Naive thymus-derived CD8-positive, alpha-beta T cell (primary cell): ENCODE measurements at regions not wholly inside any gene's neighbourhood (a gene's known extent, or its start where the extent isn't known, plus 50 kb on each side); places are given as distances from the start of the nearest gene placed in this dataset.

ENCODE experiments used
- ATAC-seq, 2 donors: fragments of 150-1000 bp; cut with Tn5 transposase in 1 of 2; sonication (Bioruptor Pico), chemical (Tn5 transposase) in 1 of 2; 1 replicate in 1 of 2; 2 replicates in 1 of 2; pipeline ENCODE4 v1.10.0; 2021; ENCODE audit warnings: mild to moderate bottlenecking in 2 of 2, moderate library complexity in 2 of 2
- POLR2A ChIA-PET: fragments of 350-600 bp; sonication (Branson Sonifier 250); formaldehyde crosslinking; loops from one replicate; lab custom pipeline; 2021; ENCODE audit warnings: antibody characterized with exemption; lab: Charles Lee
- DNase-seq, 10 donors: peaks; one replicate each; pipeline versions ENCODE4 v3.0.0 to v3.0.0-alpha.2; 2020 to 2022
- H3K27ac Mint-ChIP-seq, 10 donors: one replicate each; pipeline ENCODE4 v1.8.0; 2020 to 2022; ENCODE audit warnings: mild to moderate bottlenecking in 10 of 10, mixed read lengths in 10 of 10, moderate library complexity in 4 of 10, inconsistent platforms in 1 of 10
- H3K27me3 Mint-ChIP-seq, 5 donors: one replicate each; pipeline ENCODE4 v1.8.0; 2021 to 2022; ENCODE audit warnings: mixed read lengths in 5 of 5
- H3K36me3 Mint-ChIP-seq, 3 donors: one replicate each; pipeline ENCODE4 v1.8.0; 2020 to 2022; ENCODE audit warnings: mixed read lengths in 3 of 3, mild to moderate bottlenecking in 2 of 3, inconsistent platforms in 1 of 3
- H3K4me1 Mint-ChIP-seq, 4 donors: one replicate each; pipeline ENCODE4 v1.8.0; 2021 to 2022; ENCODE audit warnings: mixed read lengths in 4 of 4
- H3K4me3 Mint-ChIP-seq, 10 donors: one replicate each; pipeline ENCODE4 v1.8.0; 2020 to 2022; ENCODE audit warnings: mild to moderate bottlenecking in 10 of 10, mixed read lengths in 10 of 10, moderate library complexity in 6 of 10, inconsistent platforms in 1 of 10
- H3K9me3 Mint-ChIP-seq, 9 donors: one replicate each; pipeline ENCODE4 v1.8.0; 2020 to 2022; ENCODE audit warnings: mixed read lengths in 9 of 9, mild to moderate bottlenecking in 3 of 9, inconsistent platforms in 1 of 9, moderate library complexity in 1 of 9

DNA sequence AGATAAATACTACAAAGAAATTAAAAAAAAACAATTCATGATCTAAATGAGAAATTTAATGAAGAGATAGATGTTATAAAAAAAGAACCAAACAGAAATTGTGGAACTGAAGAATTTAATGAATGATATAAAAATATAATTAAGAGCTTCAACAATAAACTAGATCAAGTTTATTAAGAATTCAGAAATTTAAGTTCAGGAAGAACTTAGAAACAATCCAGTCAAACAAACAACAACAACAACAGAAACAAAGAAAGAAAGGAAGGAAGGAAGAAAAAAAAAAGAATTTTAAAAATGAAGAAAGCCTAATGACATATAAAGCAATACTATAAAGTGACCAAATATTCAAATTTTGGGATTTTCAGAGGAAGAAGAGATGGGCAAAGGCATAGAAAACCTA, 157.3 kb upstream of the FOXN2 start:
- no peak overlapping the region for H3K27ac Mint-ChIP-seq
- ATAC-seq, result no peak
- POLR2A ChIA-PET, result no interaction called here
- peaks cover 0 to 9% (median 1%) of the 10 kb centered on the region in 5 donors for H3K27me3 Mint-ChIP-seq
- H3K4me3 Mint-ChIP-seq, result no peak overlapping the region
- peaks cover 9 to 42% (median 27%) of the 10 kb centered on the region in 9 donors for H3K9me3 Mint-ChIP-seq
- peaks cover 0 to 2% (median 0%) of the 10 kb centered on the region in 4 donors for H3K4me1 Mint-ChIP-seq
- peaks cover 0 to 25% (median 15%) of the 10 kb centered on the region in 3 donors for H3K36me3 Mint-ChIP-seq
- no peak for DNase-seq

- ATAC-seq, result no peak
- H3K27ac Mint-ChIP-seq, result no peak overlapping the region
- H3K36me3 Mint-ChIP-seq, result peaks cover 0 to 29% (median 16%) of the 10 kb centered on the region in 3 donors
- no peak for DNase-seq
- peaks cover 0 to 8% (median under 1%) of the 10 kb centered on the region in 5 donors for H3K27me3 Mint-ChIP-seq
- POLR2A ChIA-PET, result no interaction called here
- H3K4me1 Mint-ChIP-seq, result peaks cover 0 to 2% (median 0%) of the 10 kb centered on the region in 4 donors
- H3K4me3 Mint-ChIP-seq, result no peak overlapping the region
- H3K9me3 Mint-ChIP-seq, result peaks cover 9 to 42% (median 24%) of the 10 kb centered on the region in 9 donors
These were observed 152.9 kb upstream of the FOXN2 start for GRCh38 chr2:48161628-48162027.

DNA sequence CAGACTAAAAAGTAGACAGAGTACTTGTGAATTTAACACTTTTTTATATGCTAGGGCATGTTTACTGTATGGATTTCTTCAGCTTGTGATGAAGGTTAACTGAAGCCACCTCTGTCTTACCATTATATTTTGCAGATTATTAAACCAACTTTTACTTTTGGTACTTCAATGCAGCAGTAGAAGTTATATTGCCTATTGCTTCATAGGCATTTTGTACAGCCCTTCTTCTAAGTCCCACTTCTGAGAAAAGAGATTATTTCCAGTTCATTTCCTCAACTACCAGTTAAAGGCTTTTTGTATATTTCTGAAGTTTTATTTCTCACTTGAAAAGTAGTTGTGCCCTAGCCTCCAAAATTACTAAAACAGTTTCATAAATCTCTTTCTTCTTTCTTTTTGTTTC, 151.7 kb upstream of the FOXN2 start:
- peaks cover 0 to 5% (median 1%) of the 10 kb centered on the region in 5 donors for H3K27me3 Mint-ChIP-seq
- no peak overlapping the region for H3K4me3 Mint-ChIP-seq
- peaks cover 3 to 22% (median 17%) of the 10 kb centered on the region in 3 donors for H3K36me3 Mint-ChIP-seq
- DNase-seq (no peak), ATAC-seq (no peak)
- POLR2A ChIA-PET, result no interaction called here
- H3K27ac Mint-ChIP-seq, result no peak overlapping the region
- H3K9me3 Mint-ChIP-seq, result peaks cover 6 to 42% (median 25%) of the 10 kb centered on the region in 9 donors
- H3K4me1 Mint-ChIP-seq, result peaks cover 0 to 2% (median 0%) of the 10 kb centered on the region in 4 donors

DNA sequence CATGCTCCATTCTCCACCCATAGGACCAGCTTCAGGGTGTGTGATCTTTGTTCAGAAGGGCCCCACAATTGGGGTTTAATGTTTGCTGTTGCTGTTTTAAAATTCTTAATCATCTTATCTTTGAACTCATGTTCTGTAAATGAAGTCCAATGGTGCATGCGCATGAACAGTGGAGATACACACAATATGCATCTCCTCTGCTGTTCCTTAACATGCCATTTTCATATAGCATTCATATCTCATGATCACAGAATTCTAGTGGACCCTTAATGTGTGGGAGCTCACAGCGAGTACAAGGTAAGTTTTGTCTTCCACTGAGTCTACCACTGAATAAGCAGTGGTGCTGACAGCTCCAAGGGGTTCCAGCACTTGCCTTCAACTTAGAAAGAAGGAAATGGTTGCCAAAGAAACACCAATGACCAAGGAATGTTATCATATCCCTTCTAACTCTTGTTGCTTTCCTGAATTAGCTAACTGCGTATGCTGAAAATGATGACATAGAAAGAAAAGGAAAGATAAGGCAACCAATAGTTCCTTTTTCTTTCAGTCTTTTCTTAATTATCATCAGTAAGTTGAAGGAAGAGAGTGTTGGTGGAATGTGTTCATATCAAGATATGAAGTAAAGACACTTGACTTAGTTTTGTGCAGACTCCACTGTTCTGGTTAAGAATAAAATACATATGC, 149.3 kb upstream of the FOXN2 start:
- H3K9me3 Mint-ChIP-seq, result peaks cover 0 to 33% (median 15%) of the 10 kb centered on the region in 9 donors
- no peak for ATAC-seq
- POLR2A ChIA-PET, result no interaction called here
- no peak overlapping the region for H3K4me3 Mint-ChIP-seq
- no peak for DNase-seq
- peaks cover 0 to 3% (median under 1%) of the 10 kb centered on the region in 4 donors for H3K4me1 Mint-ChIP-seq
- H3K36me3 Mint-ChIP-seq, result peaks cover 3 to 14% (median 12%) of the 10 kb centered on the region in 3 donors
- H3K27ac Mint-ChIP-seq, result no peak overlapping the region
- H3K27me3 Mint-ChIP-seq, result peaks cover 0 to 3% (median 0%) of the 10 kb centered on the region in 5 donors

- DNase-seq (no peak), ATAC-seq (no peak)
- Mint-ChIP-seq H3K4me3 (no peak overlapping the region), H3K27ac (peak overlapping the region in 1 of 10 donors; percentile 19), H3K4me1 (peaks cover 0 to 3% (median 1%) of the 10 kb centered on the region in 4 donors), H3K27me3 (peaks cover 0 to 6% (median 0%) of the 10 kb centered on the region in 5 donors), H3K9me3 (peaks cover 0 to 25% (median 15%) of the 10 kb centered on the region in 9 donors), H3K36me3 (peaks cover 3 to 14% (median 10%) of the 10 kb centered on the region in 3 donors)
- POLR2A ChIA-PET, result no interaction called here
These were observed 145.3 kb upstream of the FOXN2 start for GRCh38 chr2:48169141-48169592.

GRCh38 chr2:48170281-48170680, 144.2 kb upstream of the FOXN2 start:
- DNase-seq (no peak), ATAC-seq (no peak)
- Mint-ChIP-seq H3K4me3 (no peak overlapping the region), H3K27me3 (peaks cover 0 to 6% (median 0%) of the 10 kb centered on the region in 5 donors), H3K9me3 (peaks cover 2 to 25% (median 16%) of the 10 kb centered on the region in 9 donors), H3K4me1 (peaks cover 0 to 3% (median 1%) of the 10 kb centered on the region in 4 donors), H3K36me3 (peaks cover 3 to 14% (median 10%) of the 10 kb centered on the region in 3 donors), H3K27ac (no peak overlapping the region)
- POLR2A ChIA-PET, result no interaction called here

DNA sequence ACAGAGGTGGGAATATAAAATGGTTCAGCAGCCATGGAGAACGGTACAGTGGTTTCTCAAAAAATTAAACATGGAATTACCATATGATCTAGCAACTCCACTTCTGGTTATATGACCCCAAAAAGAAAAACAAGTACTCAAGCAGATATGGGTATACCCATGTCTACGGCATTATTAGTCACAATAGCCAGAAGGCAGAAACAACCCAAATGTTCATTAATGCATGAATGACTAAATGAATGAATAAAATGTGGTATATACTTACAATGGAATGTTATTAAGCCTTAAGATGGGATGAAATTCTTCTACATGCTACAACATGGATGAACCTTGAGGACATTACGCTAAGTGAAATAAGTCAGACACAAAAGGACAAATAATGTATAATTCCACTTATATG, 141.3 kb upstream of the FOXN2 start:
- no peak for ATAC-seq
- POLR2A ChIA-PET, result no interaction called here
- Mint-ChIP-seq H3K4me3 (no peak overlapping the region), H3K27me3 (peaks cover 0 to 7% (median 0%) of the 10 kb centered on the region in 5 donors), H3K9me3 (peaks cover 0 to 11% (median 3%) of the 10 kb centered on the region in 9 donors), H3K36me3 (peaks cover 0 to under 1% (median 0%) of the 10 kb centered on the region in 3 donors), H3K27ac (no peak overlapping the region), H3K4me1 (peaks cover 0 to 3% (median 1%) of the 10 kb centered on the region in 4 donors)
- no peak for DNase-seq

GRCh38 chr2:48174503-48174902, 140.0 kb upstream of the FOXN2 start:
- Mint-ChIP-seq H3K27ac (no peak overlapping the region), H3K4me3 (no peak overlapping the region), H3K4me1 (peaks cover 0 to 2% (median 0%) of the 10 kb centered on the region in 4 donors), H3K36me3 (peaks cover 0 to 2% (median 0%) of the 10 kb centered on the region in 3 donors), H3K27me3 (peaks cover 0 to 7% (median 0%) of the 10 kb centered on the region in 5 donors), H3K9me3 (peaks cover 0 to 11% (median 0%) of the 10 kb centered on the region in 9 donors)
- ATAC-seq, result no peak
- no peak for DNase-seq
- POLR2A ChIA-PET, result no interaction called here

DNA sequence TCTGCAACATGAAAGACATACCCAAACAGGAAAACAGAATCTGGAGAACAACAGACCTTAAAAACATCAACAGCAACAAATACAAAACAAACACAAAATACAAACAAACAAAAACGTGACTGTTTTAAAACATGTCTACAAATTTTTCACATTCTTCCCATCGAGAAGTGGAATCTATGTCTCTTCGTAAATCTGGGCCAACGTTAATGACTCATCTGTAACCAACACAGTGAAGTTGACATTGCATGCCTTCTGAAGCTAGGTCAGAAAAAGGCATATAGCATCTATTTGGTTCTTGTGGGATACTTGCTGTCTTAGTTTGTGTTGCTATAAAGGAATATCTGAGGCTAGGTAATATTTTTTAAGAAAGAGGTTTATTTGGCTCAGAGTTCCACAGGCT, 139.2 kb upstream of the FOXN2 start:
- POLR2A ChIA-PET, result no interaction called here
- ATAC-seq (no peak), DNase-seq (no peak)
- H3K9me3 Mint-ChIP-seq, result peaks cover 0 to 11% (median 0%) of the 10 kb centered on the region in 9 donors
- H3K27me3 Mint-ChIP-seq, result peaks cover 0 to 7% (median 0%) of the 10 kb centered on the region in 5 donors
- no peak overlapping the region for H3K4me3 Mint-ChIP-seq
- no peak overlapping the region for H3K27ac Mint-ChIP-seq
- peaks cover 0 to 2% (median 0%) of the 10 kb centered on the region in 3 donors for H3K36me3 Mint-ChIP-seq
- H3K4me1 Mint-ChIP-seq, result peaks cover 0 to 2% (median 0%) of the 10 kb centered on the region in 4 donors

GRCh38 chr2:48175656-48176055, 138.8 kb upstream of the FOXN2 start:
- no peak for ATAC-seq

GRCh38 chr2:48176876-48177275, 137.6 kb upstream of the FOXN2 start:
- Mint-ChIP-seq H3K36me3 (peaks cover 0 to 2% (median 0%) of the 10 kb centered on the region in 3 donors), H3K9me3 (peaks cover 0 to 11% (median 0%) of the 10 kb centered on the region in 9 donors), H3K4me1 (no peaks in the 10 kb centered on the region), H3K4me3 (no peak overlapping the region), H3K27me3 (peaks cover 0 to 7% (median 0%) of the 10 kb centered on the region in 5 donors), H3K27ac (no peak overlapping the region)
- DNase-seq, result no peak
- POLR2A ChIA-PET, result no interaction called here
- ATAC-seq, result no peak

More at GRCh38 chr2:48175656-48176055, 138.8 kb upstream of the FOXN2 start:
- POLR2A ChIA-PET, result no interaction called here
- Mint-ChIP-seq H3K4me3 (no peak overlapping the region), H3K9me3 (peaks cover 0 to 11% (median 0%) of the 10 kb centered on the region in 9 donors), H3K36me3 (peaks cover 0 to 2% (median 0%) of the 10 kb centered on the region in 3 donors), H3K27ac (no peak overlapping the region), H3K27me3 (peaks cover 0 to 7% (median 0%) of the 10 kb centered on the region in 5 donors), H3K4me1 (peaks cover 0 to 2% (median 0%) of the 10 kb centered on the region in 4 donors)
- DNase-seq, result no peak

- POLR2A ChIA-PET, result no interaction called here
- peaks cover 0 to 7% (median 2%) of the 10 kb centered on the region in 3 donors for H3K36me3 Mint-ChIP-seq
- peaks cover 0 to 11% (median 0%) of the 10 kb centered on the region in 9 donors for H3K9me3 Mint-ChIP-seq
- H3K4me3 Mint-ChIP-seq, result no peak overlapping the region
- peaks cover 0 to 6% (median 0%) of the 10 kb centered on the region in 4 donors for H3K4me1 Mint-ChIP-seq
- H3K27me3 Mint-ChIP-seq, result peaks cover 0 to 4% (median 0%) of the 10 kb centered on the region in 5 donors
- DNase-seq, result no peak
- H3K27ac Mint-ChIP-seq, result no peak overlapping the region
- ATAC-seq, result no peak
These were observed 135.9 kb upstream of the FOXN2 start for GRCh38 chr2:48178611-48179010.

DNA sequence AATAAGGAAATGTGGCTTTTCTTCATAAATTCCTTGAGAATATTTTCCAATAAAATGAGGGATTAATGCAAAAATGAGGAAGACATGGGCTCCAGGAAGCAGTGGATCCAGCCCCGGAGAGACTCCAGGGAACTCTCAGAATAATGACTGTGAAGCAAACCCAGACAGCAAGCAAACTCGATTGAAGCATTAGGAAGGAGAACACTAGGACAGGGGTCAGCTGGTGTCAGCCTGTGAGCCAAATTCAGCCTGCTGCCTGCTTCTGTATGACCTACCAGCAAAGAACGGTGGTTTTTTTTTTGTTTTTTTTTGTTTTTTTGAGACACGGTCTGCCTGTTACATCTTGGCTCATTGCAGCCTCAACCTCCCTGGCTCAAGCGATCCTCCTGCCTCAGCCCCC, 133.9 kb upstream of the FOXN2 start:
- peaks cover 0 to 4% (median 0%) of the 10 kb centered on the region in 5 donors for H3K27me3 Mint-ChIP-seq
- H3K9me3 Mint-ChIP-seq, result peaks cover 0 to 5% (median 0%) of the 10 kb centered on the region in 9 donors
- ATAC-seq (no peak), DNase-seq (no peak)
- H3K27ac Mint-ChIP-seq, result no peak overlapping the region
- peaks cover 0 to 6% (median 2%) of the 10 kb centered on the region in 4 donors for H3K4me1 Mint-ChIP-seq
- no peak overlapping the region for H3K4me3 Mint-ChIP-seq
- POLR2A ChIA-PET, result no interaction called here
- peaks cover 0 to 7% (median 2%) of the 10 kb centered on the region in 3 donors for H3K36me3 Mint-ChIP-seq
